K562 (cell line): ENCODE measurements at regions not wholly inside any gene's neighbourhood (a gene's known extent, or its start where the extent isn't known, plus 50 kb on each side); places are given as distances from the start of the nearest gene placed in this dataset.

Experiments
- CBX2 ChIP-seq: fragments of 200-600 bp; sonication (generic); IDR thresholded peaks from one replicate; pipeline ENCODE4 v1.6.1; 2012; ENCODE audit warnings: mild to moderate bottlenecking, low read length, inconsistent platforms; ENCODE audit not compliant: insufficient read depth, poor library complexity, severe bottlenecking
- HMG20A ChIP-seq: fragments of 450-650 bp; formaldehyde crosslinking; conservative IDR thresholded peaks from 2 replicates; pipeline ENCODE4 v1.4.0; 2020; ENCODE audit warnings: mild to moderate bottlenecking, mixed read lengths
- JUNB ChIP-seq: fragments of 450-650 bp; formaldehyde crosslinking; conservative IDR thresholded peaks from 2 replicates; pipeline ENCODE4 v1.4.0; 2020; ENCODE audit warnings: mild to moderate bottlenecking
- POLR2A ChIP-seq: fragments of 450-650 bp; conservative IDR thresholded peaks from 2 replicates; pipeline ENCODE4 v1.6.1; 2016
- POLR2AphosphoS5 ChIP-seq: IDR thresholded peaks from 2 replicates; pipeline ENCODE4 v1.6.1; 2011; ENCODE audit warnings: mild to moderate bottlenecking, low read depth, low read length, moderate library complexity; ENCODE audit not compliant: control insufficient read depth, insufficient read depth
- ZNF165 ChIP-seq: fragments of 250-450 bp; sonication (Bioruptor Pico); IDR thresholded peaks from 2 replicates; pipeline ENCODE4 v1.4.0; 2020; ENCODE audit warnings: borderline replicate concordance
- ZNF24 ChIP-seq: fragments of 450-650 bp; IDR thresholded peaks from 2 replicates; pipeline ENCODE4 v1.6.1; 2016

- TF ChIP-seq ZNF165 (CRISPR knock-in tag) (no peak), CBX2 (no peak), POLR2AphosphoS5 (no peak), JUNB (CRISPR knock-in tag) (no peak), POLR2A (no peak), ZNF24 (no peak), HMG20A (CRISPR knock-in tag) (no peak)
These were observed 226.4 kb upstream of the POGK start for GRCh38 chr1:166612886-166613285.
